Lower leg skin (tissue), 4 donors: ENCODE measurements at regions not wholly inside any gene's neighbourhood (a gene's known extent, or its start where the extent isn't known, plus 50 kb on each side); places are given as distances from the start of the nearest gene placed in this dataset.

Experiments used
- DNase-seq, 2 donors: peaks; one replicate each; pipeline ENCODE4 v3.0.0-alpha.2; 2019; ENCODE audit warnings: low spot score in 2 of 2
- H3K4me3 ChIP-seq: fragments of 200-600 bp; sonication (generic); 2 replicates; pipeline ENCODE4 v1.5.1; 2017; ENCODE audit warnings: mild to moderate bottlenecking, low read depth; ENCODE audit not compliant: poor library complexity, severe bottlenecking
- CTCF ChIP-seq, 3 donors: fragments of 450-650 bp; IDR thresholded peaks; one replicate each; pipeline ENCODE4 v1.5.1; 2016; ENCODE audit warnings: antibody characterized with exemption in 3 of 3, mild to moderate bottlenecking in 3 of 3, moderate library complexity in 2 of 3
- POLR2A ChIP-seq, 2 donors: fragments of 450-650 bp; IDR thresholded peaks; one replicate each; pipeline ENCODE4 v1.6.1; 2016 to 2017; ENCODE audit warnings: antibody characterized with exemption in 2 of 2, mild to moderate bottlenecking in 1 of 2, moderate library complexity in 1 of 2
- WGBS, 2 donors: methylation state at CpG; one replicate each; pipeline ENCODE4 v1.1.5; 2018; 5-methylcytosine and 5-hydroxymethylcytosine counted together
- intact Hi-C: fragments of 100-400 bp; cut with DNase I; formaldehyde crosslinking; loops from one replicate; pipeline ENCODE4 v1.15.0; 2023; ENCODE audit warnings: low total_unique reads

GRCh38 chrX:10903523-10903922, 207.6 kb upstream of the HCCS start:
- no peak for DNase-seq
- no peak overlapping the region for H3K4me3 ChIP-seq
- TF ChIP-seq POLR2A (IDR thresholded peaks at IDR 0.05) (no peak), CTCF (IDR thresholded peaks at IDR 0.05) (no peak)
- intact Hi-C loops = no loop called here

- no peak for TF ChIP-seq POLR2A (IDR thresholded peaks at IDR 0.05)
- no peak for TF ChIP-seq CTCF (IDR thresholded peaks at IDR 0.05)
- WGBS, 2 donors = 29 to 53% methylated on average over 2 of the region's 2 CpGs
- no peak for DNase-seq
- H3K4me3 ChIP-seq = no peak overlapping the region
- intact Hi-C loops = no loop called here
These were observed 206.9 kb upstream of the HCCS start for GRCh38 chrX:10904220-10904619.

- no peak for DNase-seq
- intact Hi-C loops = no loop called here
- 57 to 89% methylated on average over 1 of the region's 1 CpG for WGBS, 2 donors
- TF ChIP-seq POLR2A (IDR thresholded peaks at IDR 0.05) = no peak
- no peak for TF ChIP-seq CTCF (IDR thresholded peaks at IDR 0.05)
- no peak overlapping the region for H3K4me3 ChIP-seq
These were observed 204.3 kb upstream of the HCCS start for GRCh38 chrX:10906866-10907265.

GRCh38 chrX:10922159-10922558, 189.0 kb upstream of the HCCS start:
- intact Hi-C loops = no loop called here
- TF ChIP-seq CTCF (IDR thresholded peaks at IDR 0.05) = no peak
- TF ChIP-seq POLR2A (IDR thresholded peaks at IDR 0.05) = no peak
- no peak for DNase-seq
- H3K4me3 ChIP-seq = no peak overlapping the region

GRCh38 chrX:10922835-10923234, 188.3 kb upstream of the HCCS start:
- no peak overlapping the region for H3K4me3 ChIP-seq
- 52 to 100% methylated on average over 1 of the region's 1 CpG for WGBS, 2 donors
- TF ChIP-seq CTCF (IDR thresholded peaks at IDR 0.05) = no peak
- intact Hi-C loops = no loop called here
- no peak for DNase-seq

GRCh38 chrX:10923466-10923865, 187.7 kb upstream of the HCCS start:
- no peak overlapping the region for H3K4me3 ChIP-seq
- TF ChIP-seq CTCF (IDR thresholded peaks at IDR 0.05) (no peak), POLR2A (IDR thresholded peaks at IDR 0.05) (no peak)
- intact Hi-C loops = no loop called here
- peak in 1 of 2 donors; percentile 13 for DNase-seq
- WGBS, 2 donors = 49 to 67% methylated on average over 3 of the region's 3 CpGs
